ENCODE measurements at regions not wholly inside any gene's neighbourhood (a gene's known extent, or its start where the extent isn't known, plus 50 kb on each side); places are given as distances from the start of the nearest gene placed in this dataset.

DNA sequence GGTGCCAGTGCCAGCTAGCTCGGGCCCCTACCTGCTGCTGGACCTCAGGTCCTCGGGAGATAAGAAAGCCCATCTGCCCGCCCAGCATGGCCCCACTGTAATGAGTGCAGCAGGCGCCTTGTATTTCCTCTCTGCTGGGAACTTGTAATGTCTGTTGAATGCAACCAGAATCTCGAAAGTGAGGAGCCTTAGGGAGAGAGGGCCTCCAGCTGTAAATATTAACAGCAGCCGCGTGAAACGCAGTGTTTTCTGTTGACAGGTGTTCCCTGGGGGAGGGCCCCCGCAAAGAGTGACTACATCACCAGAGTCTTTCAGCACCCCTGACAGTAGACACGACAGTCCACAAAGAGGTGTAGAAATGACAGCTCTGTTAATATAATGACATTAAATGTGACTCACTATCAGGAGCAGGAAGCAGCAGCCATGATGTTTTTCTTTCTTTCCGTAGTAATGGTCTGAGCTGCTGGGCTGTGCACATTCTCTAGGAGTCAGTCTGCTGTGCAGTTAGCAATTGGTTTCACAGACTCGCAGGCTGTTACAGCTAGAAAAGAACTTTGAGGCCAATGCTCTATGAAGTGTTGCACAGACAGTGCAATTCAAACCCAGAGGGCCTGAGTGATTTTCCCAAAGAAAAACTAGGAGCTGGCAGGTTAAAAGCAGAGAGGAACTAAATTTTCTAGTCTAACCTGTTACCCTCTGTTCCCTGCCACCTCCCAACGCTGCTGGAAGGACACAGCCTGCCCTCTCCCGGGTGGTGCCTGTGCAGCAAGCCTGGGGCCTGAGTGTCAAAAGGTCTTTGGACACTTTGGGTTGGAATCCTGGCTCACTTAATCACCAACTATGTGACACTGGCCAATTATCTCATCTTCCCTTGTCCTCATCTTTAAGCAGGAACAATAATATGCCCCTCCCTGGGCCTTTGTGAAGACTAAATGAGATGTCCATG lies 58.6 kb upstream of the WASF3 start:
- no peak for DNase-seq
- H3K4me1 ChIP-seq (ENCODE audit: control insufficient read depth in 1 of 2, extremely low read depth in 1 of 2, insufficient read depth in 2 of 2, low read length in 2 of 2): no peaks in the 10 kb centered on the region
- H3K27ac ChIP-seq (ENCODE audit: low read length): no peak overlapping the region
- ChIA-PET CTCF (interaction anchor here (0.7 to 7.0 kb wide), 3 partner anchors 166 to 314 kb away, joined by 3 to 125 read pairs (median 4); no protein-coding TSS in a partner anchor), POLR2A (no interaction called here)
- no peaks in the 10 kb centered on the region for H3K36me3 Mint-ChIP-seq
- H3K36me3 ChIP-seq (ENCODE audit: control insufficient read depth in 2 of 2, extremely low read depth in 1 of 2, insufficient read depth in 1 of 2, low read length in 1 of 2): no peaks in the 10 kb centered on the region
- peaks cover 4 to 12% (median 9%) of the 10 kb centered on the region in 3 donors for H3K4me1 Mint-ChIP-seq
- no peak overlapping the region for H3K4me3 ChIP-seq (ENCODE audit: control insufficient read depth in 1 of 2, extremely low read depth in 1 of 2, low read length in 1 of 2)
- no peaks in the 10 kb centered on the region for H3K9me3 ChIP-seq
- no peaks in the 10 kb centered on the region for H3K9me3 Mint-ChIP-seq
- H3K4me3 Mint-ChIP-seq: no peak overlapping the region
- no peak overlapping the region for H3K27ac Mint-ChIP-seq
- H3K27me3 ChIP-seq (replicated peaks in 1 of 2; ENCODE audit: control insufficient read depth in 2 of 2, extremely low read depth in 1 of 2, insufficient read depth in 2 of 2, low read length in 1 of 2): peaks cover 2 to 27% of the 10 kb centered on the region in 2 experiments
- WGBS (ENCODE audit: insufficient coverage): 70% methylated on average over 8 of the region's 14 CpGs
- ATAC-seq (replicated peaks in 1 of 4): no peak
- H3K27me3 Mint-ChIP-seq: peaks cover 0 to 9% of the 10 kb centered on the region in 2 donors

DNA sequence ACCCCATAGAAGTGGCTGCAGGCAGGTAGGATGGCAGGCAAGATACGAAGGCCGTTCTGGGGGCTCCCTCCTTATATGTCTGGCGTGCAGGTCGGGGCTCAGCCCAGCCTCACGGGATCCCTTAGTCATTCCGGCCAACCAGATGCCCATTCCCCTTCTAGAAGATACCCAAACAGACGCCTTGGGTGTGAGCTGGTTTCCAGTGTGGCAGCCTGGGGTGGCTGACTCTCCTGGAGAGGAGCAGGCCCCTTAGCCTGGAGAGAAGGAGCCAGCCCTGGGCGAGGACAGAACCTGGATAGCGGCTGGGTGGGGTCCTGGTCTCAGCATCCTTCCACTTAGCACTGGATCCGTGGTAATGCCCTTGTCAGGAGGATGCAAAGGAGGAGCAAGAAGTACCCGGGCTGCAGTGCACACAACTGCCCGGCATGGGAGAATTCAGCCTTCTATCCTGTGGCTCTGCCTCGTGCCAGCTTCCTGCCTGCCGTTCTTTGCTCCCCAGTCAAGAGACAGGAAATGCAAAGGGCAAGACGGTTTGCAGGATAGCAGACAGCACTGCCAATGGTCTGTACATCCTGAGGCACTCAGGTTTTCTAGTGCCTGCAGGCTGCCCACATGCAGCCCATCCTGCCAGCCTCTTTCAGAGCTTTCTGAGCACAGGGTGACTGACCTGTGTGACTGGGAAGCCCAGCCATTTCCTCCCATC lies 56.7 kb upstream of the WASF3 start:
- H3K27ac Mint-ChIP-seq: no peak overlapping the region

DNA sequence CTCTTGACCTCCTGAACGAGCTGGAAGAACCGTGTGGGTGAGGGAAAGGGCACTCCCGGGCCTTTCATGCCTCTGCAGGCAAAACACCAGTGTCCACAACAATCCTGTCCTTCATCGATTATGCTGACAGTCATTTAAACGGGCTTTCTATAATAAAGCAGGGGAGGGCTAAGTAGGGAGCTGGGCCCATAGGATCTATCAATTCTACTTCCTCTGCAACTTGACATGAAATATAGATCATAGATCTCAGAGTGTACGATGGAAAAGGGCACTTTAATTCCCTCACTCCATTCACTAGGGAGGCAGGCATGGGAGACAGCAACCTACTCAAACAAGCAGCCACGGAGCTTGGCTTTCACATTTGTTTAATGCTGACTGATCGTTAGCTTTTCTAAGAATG lies 55.8 kb upstream of the WASF3 start:
- ChIA-PET POLR2A (interaction anchor here in 1 of 2 donors (0.5 kb wide), 1 partner anchor 329 kb away, joined by 3 read pairs; no protein-coding TSS in a partner anchor), CTCF (no interaction called here)
- peaks cover 4 to 9% (median 7%) of the 10 kb centered on the region in 3 donors for H3K4me1 Mint-ChIP-seq
- H3K36me3 ChIP-seq (ENCODE audit: control insufficient read depth in 2 of 2, extremely low read depth in 1 of 2, insufficient read depth in 1 of 2, low read length in 1 of 2): no peaks in the 10 kb centered on the region
- no peak for DNase-seq
- H3K4me1 ChIP-seq (ENCODE audit: control insufficient read depth in 1 of 2, extremely low read depth in 1 of 2, insufficient read depth in 2 of 2, low read length in 2 of 2): no peaks in the 10 kb centered on the region
- no peaks in the 10 kb centered on the region for H3K9me3 Mint-ChIP-seq
- no peak overlapping the region for H3K27ac Mint-ChIP-seq
- H3K9me3 ChIP-seq: no peaks in the 10 kb centered on the region
- H3K27me3 ChIP-seq (replicated peaks in 1 of 2; ENCODE audit: control insufficient read depth in 2 of 2, extremely low read depth in 1 of 2, insufficient read depth in 2 of 2, low read length in 1 of 2): peaks cover 0 to 25% of the 10 kb centered on the region in 2 experiments
- no peak overlapping the region for H3K27ac ChIP-seq (ENCODE audit: low read length)
- H3K27me3 Mint-ChIP-seq: peaks cover 0 to 6% of the 10 kb centered on the region in 2 donors
- H3K36me3 Mint-ChIP-seq: no peaks in the 10 kb centered on the region
- H3K4me3 ChIP-seq (ENCODE audit: control insufficient read depth in 1 of 2, extremely low read depth in 1 of 2, low read length in 1 of 2): no peak overlapping the region
- ATAC-seq (replicated peaks in 1 of 4): no peak
- H3K4me3 Mint-ChIP-seq: no peak overlapping the region
- WGBS (ENCODE audit: insufficient coverage): 50% methylated on average over 2 of the region's 8 CpGs

More for the DNA sequence above, 56.7 kb upstream of the WASF3 start:
- DNase-seq: no peak
- H3K4me1 Mint-ChIP-seq: peaks cover 4 to 9% (median 9%) of the 10 kb centered on the region in 3 donors
- no peaks in the 10 kb centered on the region for H3K36me3 Mint-ChIP-seq
- H3K9me3 Mint-ChIP-seq: no peaks in the 10 kb centered on the region
- no peak overlapping the region for H3K27ac ChIP-seq (ENCODE audit: low read length)
- peaks cover 0 to 8% of the 10 kb centered on the region in 2 donors for H3K27me3 Mint-ChIP-seq
- POLR2A ChIA-PET: no interaction called here
- ATAC-seq (replicated peaks in 1 of 4): no peak
- H3K4me3 Mint-ChIP-seq: no peak overlapping the region
- CTCF ChIA-PET: no interaction called here
- WGBS (ENCODE audit: insufficient coverage): 30% methylated on average over 7 of the region's 15 CpGs
- no peaks in the 10 kb centered on the region for H3K4me1 ChIP-seq (ENCODE audit: control insufficient read depth in 1 of 2, extremely low read depth in 1 of 2, insufficient read depth in 2 of 2, low read length in 2 of 2)
- no peak overlapping the region for H3K4me3 ChIP-seq (ENCODE audit: control insufficient read depth in 1 of 2, extremely low read depth in 1 of 2, low read length in 1 of 2)
- H3K27me3 ChIP-seq (replicated peaks in 1 of 2; ENCODE audit: control insufficient read depth in 2 of 2, extremely low read depth in 1 of 2, insufficient read depth in 2 of 2, low read length in 1 of 2): peaks cover 0 to 26% of the 10 kb centered on the region in 2 experiments
- no peaks in the 10 kb centered on the region for H3K9me3 ChIP-seq
- no peaks in the 10 kb centered on the region for H3K36me3 ChIP-seq (ENCODE audit: control insufficient read depth in 2 of 2, extremely low read depth in 1 of 2, insufficient read depth in 1 of 2, low read length in 1 of 2)

DNA sequence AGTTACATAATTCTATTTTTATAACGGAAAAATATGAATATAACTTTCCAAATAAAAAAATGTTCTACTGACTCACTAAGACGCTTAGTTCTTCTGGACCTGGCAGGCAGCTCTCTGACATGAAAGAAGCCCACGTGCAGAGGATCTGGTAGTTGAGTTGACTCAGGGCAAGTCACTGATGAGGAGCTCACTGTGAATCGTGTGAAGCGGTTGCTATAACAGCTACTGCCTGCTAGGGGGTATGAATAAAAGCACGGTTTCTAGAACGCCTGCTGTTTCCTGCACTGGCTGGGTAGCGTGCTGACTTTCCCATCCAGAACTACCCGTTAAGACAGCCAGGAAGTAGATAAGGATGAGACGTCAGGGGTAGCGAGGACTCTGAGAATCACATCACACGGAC lies 54.7 kb upstream of the WASF3 start:
- Histone ChIP-seq H3K4me1 (ENCODE audit: control insufficient read depth in 1 of 2, extremely low read depth in 1 of 2, insufficient read depth in 2 of 2, low read length in 2 of 2) (no peaks in the 10 kb centered on the region), H3K36me3 (ENCODE audit: control insufficient read depth in 2 of 2, extremely low read depth in 1 of 2, insufficient read depth in 1 of 2, low read length in 1 of 2) (no peaks in the 10 kb centered on the region), H3K4me3 (ENCODE audit: control insufficient read depth in 1 of 2, extremely low read depth in 1 of 2, low read length in 1 of 2) (no peak overlapping the region), H3K27ac (ENCODE audit: low read length) (no peak overlapping the region), H3K27me3 (replicated peaks in 1 of 2; ENCODE audit: control insufficient read depth in 2 of 2, extremely low read depth in 1 of 2, insufficient read depth in 2 of 2, low read length in 1 of 2) (peaks cover 0 to 22% of the 10 kb centered on the region in 2 experiments), H3K9me3 (no peaks in the 10 kb centered on the region)
- 6% methylated on average over 3 of the region's 12 CpGs for WGBS (ENCODE audit: insufficient coverage)
- ChIA-PET CTCF (interaction anchor here in 1 of 2 donors (1.5 kb wide), 1 partner anchor 318 kb away, joined by 5 read pairs; no protein-coding TSS in a partner anchor), POLR2A (no interaction called here)
- DNase-seq (peak in 4 of 35 experiments; percentile 1 to 19 (median 2)), ATAC-seq (replicated peaks in 1 of 4) (peak; percentile 31 to 80 (median 62))
- Mint-ChIP-seq H3K4me1 (peaks cover 4 to 7% (median 6%) of the 10 kb centered on the region in 3 donors), H3K9me3 (no peaks in the 10 kb centered on the region), H3K4me3 (no peak overlapping the region), H3K27me3 (peaks cover 0 to 5% of the 10 kb centered on the region in 2 donors), H3K36me3 (no peaks in the 10 kb centered on the region), H3K27ac (no peak overlapping the region)

DNA sequence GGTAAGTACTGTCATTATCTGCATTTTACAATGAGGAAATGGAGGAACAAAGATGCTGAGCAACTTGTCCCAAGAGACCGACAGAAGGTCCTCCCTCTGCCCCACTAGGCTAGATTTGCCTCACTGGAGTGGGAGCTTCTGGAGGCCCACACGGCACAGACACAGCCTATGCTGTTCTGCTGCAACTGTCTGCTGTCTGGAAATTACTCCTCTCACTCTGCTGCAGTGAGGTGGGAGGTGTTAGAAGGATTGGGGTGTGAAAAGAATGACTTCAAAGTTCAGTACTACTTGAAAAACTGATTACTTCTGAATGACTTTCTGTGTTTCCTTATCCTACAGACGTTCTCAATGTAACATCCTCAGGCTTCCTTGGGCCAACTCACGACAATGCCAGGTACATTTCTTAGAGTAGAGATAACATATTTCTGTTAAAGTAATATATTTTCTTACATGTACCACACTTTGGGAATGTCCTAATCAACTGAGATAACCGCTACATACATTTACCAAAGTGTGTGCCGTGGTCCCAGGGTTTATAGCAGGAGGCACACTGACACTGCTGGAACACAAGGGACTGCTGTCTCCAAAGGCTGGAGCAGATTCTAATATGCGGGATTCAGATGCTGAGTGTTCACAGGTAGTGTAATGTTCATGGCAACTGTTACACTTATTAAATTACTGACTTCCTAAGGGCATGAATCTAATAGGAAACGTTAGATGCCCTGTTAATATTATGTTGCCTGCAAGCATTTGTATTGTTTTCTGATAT lies 53.5 kb upstream of the WASF3 start:
- POLR2A ChIA-PET: no interaction called here
- H3K4me1 Mint-ChIP-seq: peaks cover 4 to 7% (median 6%) of the 10 kb centered on the region in 3 donors
- ATAC-seq (replicated peaks in 1 of 4): no peak

More for the DNA sequence above, 53.5 kb upstream of the WASF3 start:
- H3K27me3 Mint-ChIP-seq: peaks cover 0 to 5% of the 10 kb centered on the region in 2 donors
- Histone ChIP-seq H3K4me3 (ENCODE audit: control insufficient read depth in 1 of 2, extremely low read depth in 1 of 2, low read length in 1 of 2) (no peak overlapping the region), H3K27ac (ENCODE audit: low read length) (no peak overlapping the region), H3K27me3 (replicated peaks in 1 of 2; ENCODE audit: control insufficient read depth in 2 of 2, extremely low read depth in 1 of 2, insufficient read depth in 2 of 2, low read length in 1 of 2) (peaks cover 0 to 17% of the 10 kb centered on the region in 2 experiments), H3K36me3 (ENCODE audit: control insufficient read depth in 2 of 2, extremely low read depth in 1 of 2, insufficient read depth in 1 of 2, low read length in 1 of 2) (no peaks in the 10 kb centered on the region), H3K9me3 (no peaks in the 10 kb centered on the region), H3K4me1 (ENCODE audit: control insufficient read depth in 1 of 2, extremely low read depth in 1 of 2, insufficient read depth in 2 of 2, low read length in 2 of 2) (no peaks in the 10 kb centered on the region)
- no peak overlapping the region for H3K4me3 Mint-ChIP-seq
- CTCF ChIA-PET: interaction anchor here in 1 of 2 donors (1.5 kb wide), 1 partner anchor 319 kb away, joined by 5 read pairs; no protein-coding TSS in a partner anchor
- H3K27ac Mint-ChIP-seq: no peak overlapping the region
- no peak for DNase-seq
- WGBS (ENCODE audit: insufficient coverage): 67% methylated on average over 1 of the region's 8 CpGs
- no peaks in the 10 kb centered on the region for H3K36me3 Mint-ChIP-seq
- H3K9me3 Mint-ChIP-seq: no peaks in the 10 kb centered on the region
